ENCODE measurements at regions not wholly inside any gene's neighbourhood (a gene's known extent, or its start where the extent isn't known, plus 50 kb on each side); places are given as distances from the start of the nearest gene placed in this dataset.

- H3K36me3 Mint-ChIP-seq: no peaks in the 10 kb centered on the region
- H3K27ac Mint-ChIP-seq: peak overlapping the region; percentile 88 to 98 (median 90)
- ChIA-PET CTCF (interaction anchor here (0.9 to 1.3 kb wide), 2 partner anchors 16 to 37 kb away, joined by 3 read pairs; no protein-coding TSS in a partner anchor), POLR2A (interaction anchor here (0.6 to 3.0 kb wide), 13 partner anchors 9 to 1493 kb away, joined by 3 to 9 read pairs (median 4); partner anchors contain the start of genes C2orf76, DBI, DDX18 and TMEM177)
- Histone ChIP-seq H3K9me3 (ENCODE audit: control insufficient read depth in 2 of 3, low read length in 3 of 3) (no peaks in the 10 kb centered on the region), H3K27ac (ENCODE audit: low read depth, low read length) (peak overlapping the region; percentile 74), H3K4me1 (ENCODE audit: control insufficient read depth in 2 of 2, insufficient read depth in 2 of 2, low read length in 2 of 2) (peaks cover 6 to 9% of the 10 kb centered on the region in 2 donors), H3K36me3 (ENCODE audit: control insufficient read depth in 2 of 3, insufficient read depth in 3 of 3, low read length in 3 of 3) (no peaks in the 10 kb centered on the region), H3K4me3 (ENCODE audit: low read length) (peak overlapping the region; percentile 81), H3K27me3 (ENCODE audit: control insufficient read depth in 2 of 2, insufficient read depth in 2 of 2, low read length in 2 of 2) (no peaks in the 10 kb centered on the region)
- intact Hi-C loops (cut with micrococcal nuclease): loop anchor here (1.0 to 5.0 kb wide), 13 partner anchors 36 to 1991 kb away; partner anchors contain the start of genes CCDC93 (in 2 of the 2), DDX18 (in 2 of the 2), INSIG2 (in 2 of the 2) and C2orf76 (in 1 of the 2)
- H3K27me3 Mint-ChIP-seq: peaks cover 0 to 2% (median 0%) of the 10 kb centered on the region in 5 donors
- H3K9me3 Mint-ChIP-seq: no peaks in the 10 kb centered on the region
- ATAC-seq (peak; percentile 97), DNase-seq (peak; percentile 77 to 91 (median 86))
- H3K4me3 Mint-ChIP-seq: peak overlapping the region; percentile 89 to 98 (median 94)
- peaks cover 7 to 25% (median 21%) of the 10 kb centered on the region in 7 donors for H3K4me1 Mint-ChIP-seq
These were observed 98.0 kb downstream of the INSIG2 start for GRCh38 chr2:118186110-118186857.

- H3K4me1 Mint-ChIP-seq: peaks cover 7 to 25% (median 21%) of the 10 kb centered on the region in 7 donors
- Histone ChIP-seq H3K4me3 (ENCODE audit: low read length) (peak overlapping the region; percentile 81), H3K4me1 (ENCODE audit: control insufficient read depth in 2 of 2, insufficient read depth in 2 of 2, low read length in 2 of 2) (peaks cover 6 to 9% of the 10 kb centered on the region in 2 donors), H3K27ac (ENCODE audit: low read depth, low read length) (peak overlapping the region; percentile 74), H3K27me3 (ENCODE audit: control insufficient read depth in 2 of 2, insufficient read depth in 2 of 2, low read length in 2 of 2) (no peaks in the 10 kb centered on the region), H3K9me3 (ENCODE audit: control insufficient read depth in 2 of 3, low read length in 3 of 3) (no peaks in the 10 kb centered on the region), H3K36me3 (ENCODE audit: control insufficient read depth in 2 of 3, insufficient read depth in 3 of 3, low read length in 3 of 3) (no peaks in the 10 kb centered on the region)
- H3K27ac Mint-ChIP-seq: peak overlapping the region; percentile 88 to 98 (median 90)
- ChIA-PET CTCF (interaction anchor here (0.9 to 1.3 kb wide), 2 partner anchors 15 to 38 kb away, joined by 3 read pairs; no protein-coding TSS in a partner anchor), POLR2A (interaction anchor here (1.0 to 3.0 kb wide), 7 partner anchors 10 to 1493 kb away, joined by 3 to 9 read pairs (median 4); partner anchors contain the start of genes C2orf76, DBI and TMEM177)
- intact Hi-C loops (cut with micrococcal nuclease): loop anchor here (1.0 to 5.0 kb wide), 15 partner anchors 8 to 1991 kb away; partner anchors contain the start of genes C2orf76 (in 2 of the 2), CCDC93 (in 2 of the 2), DBI (in 2 of the 2) and DDX18 (in 2 of the 2)
- H3K9me3 Mint-ChIP-seq: no peaks in the 10 kb centered on the region
- no peaks in the 10 kb centered on the region for H3K36me3 Mint-ChIP-seq
- H3K4me3 Mint-ChIP-seq: peak overlapping the region; percentile 89 to 98 (median 94)
- DNase-seq (peak in 4 of 9 donors; percentile 21 to 57 (median 42)), ATAC-seq (peak; percentile 69)
- peaks cover 0 to 3% (median 0%) of the 10 kb centered on the region in 5 donors for H3K27me3 Mint-ChIP-seq
These were observed 97.2 kb downstream of the INSIG2 start for GRCh38 chr2:118185210-118186109.

DNA sequence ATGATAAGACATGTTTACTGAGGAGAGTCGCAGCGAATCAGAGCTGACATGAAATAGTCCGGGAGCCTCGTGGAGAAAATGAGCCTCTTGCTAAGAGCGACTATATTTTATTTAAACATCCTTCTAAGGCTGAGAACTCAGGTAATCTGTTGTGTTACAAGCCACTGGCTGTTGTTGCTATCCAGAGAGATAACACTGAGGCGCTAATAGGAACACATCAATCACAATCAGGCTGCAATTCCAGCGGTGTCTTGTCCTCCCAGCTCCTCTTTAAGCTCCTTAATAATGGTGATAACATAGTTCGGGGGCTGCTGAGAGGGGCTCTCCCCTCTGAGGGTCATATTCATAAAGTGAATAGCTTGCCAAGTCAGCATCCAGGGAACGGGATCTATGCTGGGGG, 95.1 kb downstream of the INSIG2 start:
- H3K36me3 Mint-ChIP-seq: no peaks in the 10 kb centered on the region
- H3K4me1 ChIP-seq (ENCODE audit: control insufficient read depth in 2 of 2, insufficient read depth in 2 of 2, low read length in 2 of 2): peaks cover 6 to 9% of the 10 kb centered on the region in 2 donors
- H3K4me3 ChIP-seq (ENCODE audit: low read length): no peak overlapping the region
- no peaks in the 10 kb centered on the region for H3K9me3 Mint-ChIP-seq
- DNase-seq (no peak), ATAC-seq (no peak)
- ChIA-PET CTCF (no interaction called here), POLR2A (no interaction called here)
- H3K4me1 Mint-ChIP-seq: peaks cover 7 to 25% (median 21%) of the 10 kb centered on the region in 7 donors
- intact Hi-C loops (cut with micrococcal nuclease): no loop called here
- H3K27me3 ChIP-seq (ENCODE audit: control insufficient read depth in 2 of 2, insufficient read depth in 2 of 2, low read length in 2 of 2): no peaks in the 10 kb centered on the region
- peak overlapping the region in 2 of 10 donors; percentile 9 to 39 for H3K4me3 Mint-ChIP-seq
- no peak overlapping the region for H3K27ac ChIP-seq (ENCODE audit: low read depth, low read length)
- H3K27me3 Mint-ChIP-seq: peaks cover 0 to 3% (median 0%) of the 10 kb centered on the region in 5 donors
- no peaks in the 10 kb centered on the region for H3K9me3 ChIP-seq (ENCODE audit: control insufficient read depth in 2 of 3, low read length in 3 of 3)
- no peaks in the 10 kb centered on the region for H3K36me3 ChIP-seq (ENCODE audit: control insufficient read depth in 2 of 3, insufficient read depth in 3 of 3, low read length in 3 of 3)
- H3K27ac Mint-ChIP-seq: no peak overlapping the region

GRCh38 chr2:118179445-118179844, 91.2 kb downstream of the INSIG2 start:
- H3K4me1 Mint-ChIP-seq: peaks cover 0 to 24% (median 4%) of the 10 kb centered on the region in 7 donors
- no peaks in the 10 kb centered on the region for H3K27me3 ChIP-seq (ENCODE audit: control insufficient read depth in 2 of 2, insufficient read depth in 2 of 2, low read length in 2 of 2)
- ChIA-PET POLR2A (no interaction called here), CTCF (no interaction called here)
- no peak overlapping the region for H3K27ac Mint-ChIP-seq
- no peaks in the 10 kb centered on the region for H3K9me3 ChIP-seq (ENCODE audit: control insufficient read depth in 2 of 3, low read length in 3 of 3)
- H3K4me3 Mint-ChIP-seq: no peak overlapping the region
- H3K4me3 ChIP-seq (ENCODE audit: low read length): no peak overlapping the region
- H3K27ac ChIP-seq (ENCODE audit: low read depth, low read length): no peak overlapping the region
- peaks cover 0 to 2% (median 0%) of the 10 kb centered on the region in 5 donors for H3K36me3 Mint-ChIP-seq
- H3K4me1 ChIP-seq (ENCODE audit: control insufficient read depth in 2 of 2, insufficient read depth in 2 of 2, low read length in 2 of 2): no peaks in the 10 kb centered on the region
- no peaks in the 10 kb centered on the region for H3K36me3 ChIP-seq (ENCODE audit: control insufficient read depth in 2 of 3, insufficient read depth in 3 of 3, low read length in 3 of 3)
- no peak for ATAC-seq
- no peak for DNase-seq
- intact Hi-C loops (cut with micrococcal nuclease): loop anchor here in 1 of 2 donors (5.0 kb wide), 1 partner anchor 47 kb away; no protein-coding TSS in a partner anchor
- H3K27me3 Mint-ChIP-seq: peaks cover 0 to 15% (median 0%) of the 10 kb centered on the region in 5 donors
- peaks cover 0 to 2% (median 0%) of the 10 kb centered on the region in 11 donors for H3K9me3 Mint-ChIP-seq

DNA sequence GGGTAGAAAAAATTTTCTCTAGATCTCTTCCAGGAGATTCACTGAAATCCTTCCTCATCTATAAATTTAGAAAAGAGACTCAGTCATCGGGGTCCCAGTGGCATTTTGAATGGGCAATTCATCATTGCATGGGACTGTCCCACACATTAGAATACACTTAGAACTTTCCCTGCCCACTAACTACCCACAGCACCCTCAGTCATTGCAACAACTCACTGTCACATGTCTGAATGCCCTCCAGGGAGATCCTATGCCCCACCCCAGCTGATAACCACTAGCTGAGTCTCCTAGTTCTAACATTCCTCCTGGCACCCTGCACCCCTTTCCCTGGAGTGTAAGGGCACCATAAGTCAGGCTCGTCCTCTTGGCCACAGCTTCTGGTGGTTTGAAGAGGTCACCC, 89.6 kb downstream of the INSIG2 start:
- ChIA-PET POLR2A (interaction anchor here (1.5 kb wide), 1 partner anchor 11 kb away, joined by 4 read pairs; no protein-coding TSS in a partner anchor), CTCF (interaction anchor here (0.5 to 1.0 kb wide), 2 partner anchors 10 to 164 kb away, joined by 3 to 5 read pairs; no protein-coding TSS in a partner anchor)
- Mint-ChIP-seq H3K27ac (peak overlapping the region in 1 of 9 donors; percentile 15), H3K4me3 (no peak overlapping the region), H3K9me3 (peaks cover 0 to 2% (median 0%) of the 10 kb centered on the region in 11 donors), H3K27me3 (peaks cover 0 to 15% (median 9%) of the 10 kb centered on the region in 5 donors), H3K4me1 (peaks cover 0 to 24% (median 4%) of the 10 kb centered on the region in 7 donors), H3K36me3 (peaks cover 0 to 2% (median 0%) of the 10 kb centered on the region in 5 donors)
- Histone ChIP-seq H3K36me3 (ENCODE audit: control insufficient read depth in 2 of 3, insufficient read depth in 3 of 3, low read length in 3 of 3) (no peaks in the 10 kb centered on the region), H3K9me3 (ENCODE audit: control insufficient read depth in 2 of 3, low read length in 3 of 3) (no peaks in the 10 kb centered on the region), H3K27me3 (ENCODE audit: control insufficient read depth in 2 of 2, insufficient read depth in 2 of 2, low read length in 2 of 2) (no peaks in the 10 kb centered on the region), H3K27ac (ENCODE audit: low read depth, low read length) (no peak overlapping the region), H3K4me1 (ENCODE audit: control insufficient read depth in 2 of 2, insufficient read depth in 2 of 2, low read length in 2 of 2) (no peaks in the 10 kb centered on the region), H3K4me3 (ENCODE audit: low read length) (no peak overlapping the region)
- no peak for ATAC-seq
- intact Hi-C loops (cut with micrococcal nuclease): loop anchor here in 1 of 2 donors (1.0 to 5.0 kb wide), 2 partner anchors 7 to 46 kb away; no protein-coding TSS in a partner anchor
- DNase-seq: no peak

Data from naive thymus-derived CD4-positive, alpha-beta T cell (primary cell).